ENCODE measurements at regions not wholly inside any gene's neighbourhood (a gene's known extent, or its start where the extent isn't known, plus 50 kb on each side); places are given as distances from the start of the nearest gene placed in this dataset.
A peak's percentile ranks its signal among the peaks of the same experiment; 100 is the strongest.

DNA sequence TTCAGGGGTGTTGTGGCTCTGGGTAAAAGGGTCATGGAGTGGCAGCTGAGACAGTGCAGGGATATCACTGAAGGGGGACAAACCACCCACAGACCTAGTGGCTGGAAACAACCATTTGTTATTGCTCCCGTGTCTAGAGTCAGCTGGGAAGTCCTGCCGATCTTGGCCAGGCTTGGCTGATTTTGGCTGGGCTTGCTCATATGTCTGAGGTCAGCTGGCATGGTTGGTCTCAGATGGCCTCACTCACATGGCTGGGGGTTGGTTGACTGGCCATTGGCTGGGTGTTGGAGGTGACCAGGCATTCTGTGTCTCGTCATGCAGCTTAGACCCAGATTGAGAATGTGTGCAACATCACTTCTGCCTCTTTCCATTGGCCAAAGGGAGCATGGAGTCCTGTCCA is 203.8 kb upstream of the POU3F1 start:
- H3K36me3 ChIP-seq (ENCODE audit: control insufficient read depth in 3 of 3, insufficient read depth in 2 of 3, low read depth in 1 of 3, low read length in 3 of 3), result no peaks in the 10 kb centered on the region

DNA sequence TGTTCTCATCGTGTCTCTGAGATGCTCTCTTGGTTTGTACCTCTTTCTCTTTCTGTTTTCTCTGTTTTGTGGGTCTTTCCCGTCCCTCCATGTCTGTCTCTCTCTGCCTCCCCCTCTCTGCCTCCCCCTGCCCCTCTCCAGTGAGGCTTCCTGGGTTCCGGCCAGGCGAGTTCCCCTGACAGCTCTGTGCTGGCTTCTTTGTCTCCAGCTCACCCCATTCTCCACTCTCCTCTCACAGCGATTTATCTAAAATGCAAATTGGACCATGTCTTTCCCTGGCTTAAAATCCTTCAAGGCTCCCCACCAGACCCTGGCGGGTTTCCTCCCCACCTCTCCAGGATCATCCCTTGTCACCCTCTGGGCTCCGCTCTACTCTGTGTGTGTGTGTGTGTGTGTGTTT is 202.4 kb upstream of the POU3F1 start:
- no peaks in the 10 kb centered on the region for H3K36me3 ChIP-seq (ENCODE audit: control insufficient read depth in 3 of 3, insufficient read depth in 2 of 3, low read depth in 1 of 3, low read length in 3 of 3)

More for the DNA sequence above, 203.8 kb upstream of the POU3F1 start:
- Histone ChIP-seq H3K27me3 (ENCODE audit: control insufficient read depth in 3 of 3, insufficient read depth in 3 of 3, low read length in 3 of 3) (peaks cover 0 to 7% (median 0%) of the 10 kb centered on the region in 3 donors), H3K9me3 (ENCODE audit: control insufficient read depth in 2 of 2, insufficient read depth in 1 of 2, low read depth in 1 of 2, low read length in 1 of 2) (peaks cover 0 to 4% of the 10 kb centered on the region in 2 donors), H3K27ac (ENCODE audit: low read depth in 1 of 3, low read length in 2 of 3) (no peak overlapping the region), H3K4me1 (ENCODE audit: control insufficient read depth in 3 of 3, insufficient read depth in 2 of 3, low read depth in 1 of 3, low read length in 2 of 3) (peaks cover 0 to 16% (median 0%) of the 10 kb centered on the region in 3 donors), H3K4me3 (ENCODE audit: low read depth in 1 of 3, low read length in 3 of 3) (no peak overlapping the region)
- 82 to 91% (median 87%) methylated on average over 3 of the region's 3 CpGs for WGBS, 3 donors
- DNase-seq (no peak), FAIRE-seq (no peak)

GRCh38 chr1:38246955-38247952 is 200.7 kb upstream of the POU3F1 start:
- 29 to 36% (median 36%) methylated on average over 24 of the region's 24 CpGs for WGBS, 3 donors
- H3K4me1 ChIP-seq (ENCODE audit: control insufficient read depth in 3 of 3, insufficient read depth in 2 of 3, low read depth in 1 of 3, low read length in 2 of 3), result peaks cover 0 to 16% (median 0%) of the 10 kb centered on the region in 3 donors
- H3K27ac ChIP-seq (ENCODE audit: low read depth in 1 of 3, low read length in 2 of 3), result peak overlapping the region in 1 of 3 donors; percentile 15
- H3K9me3 ChIP-seq (ENCODE audit: control insufficient read depth in 2 of 2, insufficient read depth in 1 of 2, low read depth in 1 of 2, low read length in 1 of 2), result no peaks in the 10 kb centered on the region
- DNase-seq (peak; percentile 82 to 84), FAIRE-seq (peak; percentile 44)
- peaks cover 0 to 6% (median 0%) of the 10 kb centered on the region in 3 donors for H3K27me3 ChIP-seq (ENCODE audit: control insufficient read depth in 3 of 3, insufficient read depth in 3 of 3, low read length in 3 of 3)
- no peaks in the 10 kb centered on the region for H3K36me3 ChIP-seq (ENCODE audit: control insufficient read depth in 3 of 3, insufficient read depth in 2 of 3, low read depth in 1 of 3, low read length in 3 of 3)
- H3K4me3 ChIP-seq (ENCODE audit: low read depth in 1 of 3, low read length in 3 of 3), result no peak overlapping the region

More for the DNA sequence above, 202.4 kb upstream of the POU3F1 start:
- Histone ChIP-seq H3K27me3 (ENCODE audit: control insufficient read depth in 3 of 3, insufficient read depth in 3 of 3, low read length in 3 of 3) (peaks cover 0 to 7% (median 0%) of the 10 kb centered on the region in 3 donors), H3K27ac (ENCODE audit: low read depth in 1 of 3, low read length in 2 of 3) (no peak overlapping the region), H3K4me1 (ENCODE audit: control insufficient read depth in 3 of 3, insufficient read depth in 2 of 3, low read depth in 1 of 3, low read length in 2 of 3) (peaks cover 0 to 16% (median 0%) of the 10 kb centered on the region in 3 donors), H3K4me3 (ENCODE audit: low read depth in 1 of 3, low read length in 3 of 3) (no peak overlapping the region), H3K9me3 (ENCODE audit: control insufficient read depth in 2 of 2, insufficient read depth in 1 of 2, low read depth in 1 of 2, low read length in 1 of 2) (no peaks in the 10 kb centered on the region)
- no peak for FAIRE-seq
- 65 to 82% (median 75%) methylated on average over 7 of the region's 7 CpGs for WGBS, 3 donors
- no peak for DNase-seq

DNA sequence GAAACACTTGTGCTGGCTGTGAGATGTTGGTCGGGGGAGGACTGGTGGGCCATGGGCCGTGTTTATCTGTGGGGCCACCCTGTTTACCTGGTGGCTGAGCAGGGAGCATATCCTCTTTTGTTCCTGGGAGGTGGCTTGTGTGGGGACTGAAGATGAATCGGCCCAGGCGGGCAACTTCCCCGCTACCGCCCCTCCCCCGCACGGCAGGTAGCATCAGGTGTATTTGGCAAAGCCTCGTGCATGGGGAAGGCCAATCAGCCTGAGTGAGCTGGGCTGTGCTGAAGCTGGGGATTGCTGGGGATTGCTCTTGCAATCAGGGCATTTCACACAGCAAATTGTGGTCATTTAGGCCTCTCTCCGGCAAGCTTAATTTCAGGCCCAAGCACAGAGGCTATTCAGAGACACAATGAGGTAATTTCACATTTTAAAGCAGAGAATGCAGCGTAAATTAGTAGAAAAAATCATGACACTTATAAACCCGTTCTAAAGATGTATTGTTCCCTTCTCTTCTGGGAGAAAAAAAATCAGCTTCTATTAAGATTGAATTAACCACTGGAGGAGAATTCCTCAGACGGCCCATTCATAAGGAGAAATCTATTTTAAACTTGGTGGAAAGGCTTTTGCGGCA is 197.7 kb upstream of the POU3F1 start:
- no peak for FAIRE-seq
- H3K27me3 ChIP-seq (ENCODE audit: control insufficient read depth in 3 of 3, insufficient read depth in 3 of 3, low read length in 3 of 3), result no peaks in the 10 kb centered on the region
- 76 to 87% (median 78%) methylated on average over 14 of the region's 14 CpGs for WGBS, 3 donors

GRCh38 chr1:38243106-38243505 is 196.5 kb upstream of the POU3F1 start:
- peak; percentile 75 to 81 for DNase-seq
- peak overlapping the region in 1 of 3 donors; percentile 4 for H3K27ac ChIP-seq (ENCODE audit: low read depth in 1 of 3, low read length in 2 of 3)
- WGBS, 3 donors, result 35 to 57% (median 49%) methylated on average over 6 of the region's 6 CpGs
- H3K9me3 ChIP-seq (ENCODE audit: control insufficient read depth in 2 of 2, insufficient read depth in 1 of 2, low read depth in 1 of 2, low read length in 1 of 2), result no peaks in the 10 kb centered on the region
- FAIRE-seq, result no peak
- H3K4me1 ChIP-seq (ENCODE audit: control insufficient read depth in 3 of 3, insufficient read depth in 2 of 3, low read depth in 1 of 3, low read length in 2 of 3), result peaks cover 0 to 16% (median 0%) of the 10 kb centered on the region in 3 donors
- H3K27me3 ChIP-seq (ENCODE audit: control insufficient read depth in 3 of 3, insufficient read depth in 3 of 3, low read length in 3 of 3), result no peaks in the 10 kb centered on the region
- no peak overlapping the region for H3K4me3 ChIP-seq (ENCODE audit: low read depth in 1 of 3, low read length in 3 of 3)
- no peaks in the 10 kb centered on the region for H3K36me3 ChIP-seq (ENCODE audit: control insufficient read depth in 3 of 3, insufficient read depth in 2 of 3, low read depth in 1 of 3, low read length in 3 of 3)

More for the DNA sequence above, 197.7 kb upstream of the POU3F1 start:
- H3K36me3 ChIP-seq (ENCODE audit: control insufficient read depth in 3 of 3, insufficient read depth in 2 of 3, low read depth in 1 of 3, low read length in 3 of 3), result no peaks in the 10 kb centered on the region
- H3K4me1 ChIP-seq (ENCODE audit: control insufficient read depth in 3 of 3, insufficient read depth in 2 of 3, low read depth in 1 of 3, low read length in 2 of 3), result peaks cover 0 to 16% (median 0%) of the 10 kb centered on the region in 3 donors
- no peaks in the 10 kb centered on the region for H3K9me3 ChIP-seq (ENCODE audit: control insufficient read depth in 2 of 2, insufficient read depth in 1 of 2, low read depth in 1 of 2, low read length in 1 of 2)
- no peak for DNase-seq
- H3K27ac ChIP-seq (ENCODE audit: low read depth in 1 of 3, low read length in 2 of 3), result no peak overlapping the region
- no peak overlapping the region for H3K4me3 ChIP-seq (ENCODE audit: low read depth in 1 of 3, low read length in 3 of 3)

GRCh38 chr1:38242506-38242905 is 195.9 kb upstream of the POU3F1 start:
- H3K9me3 ChIP-seq (ENCODE audit: control insufficient read depth in 2 of 2, insufficient read depth in 1 of 2, low read depth in 1 of 2, low read length in 1 of 2), result no peaks in the 10 kb centered on the region
- no peak for DNase-seq
- WGBS, 3 donors, result 84 to 92% (median 89%) methylated on average over 5 of the region's 5 CpGs
- peaks cover 0 to 11% (median 0%) of the 10 kb centered on the region in 3 donors for H3K4me1 ChIP-seq (ENCODE audit: control insufficient read depth in 3 of 3, insufficient read depth in 2 of 3, low read depth in 1 of 3, low read length in 2 of 3)
- no peak for FAIRE-seq
- H3K36me3 ChIP-seq (ENCODE audit: control insufficient read depth in 3 of 3, insufficient read depth in 2 of 3, low read depth in 1 of 3, low read length in 3 of 3), result no peaks in the 10 kb centered on the region
- no peak overlapping the region for H3K4me3 ChIP-seq (ENCODE audit: low read depth in 1 of 3, low read length in 3 of 3)
- no peaks in the 10 kb centered on the region for H3K27me3 ChIP-seq (ENCODE audit: control insufficient read depth in 3 of 3, insufficient read depth in 3 of 3, low read length in 3 of 3)
- no peak overlapping the region for H3K27ac ChIP-seq (ENCODE audit: low read depth in 1 of 3, low read length in 2 of 3)

- no peak overlapping the region for H3K4me3 ChIP-seq (ENCODE audit: low read depth in 1 of 3, low read length in 3 of 3)
- DNase-seq, result no peak
- H3K4me1 ChIP-seq (ENCODE audit: control insufficient read depth in 3 of 3, insufficient read depth in 2 of 3, low read depth in 1 of 3, low read length in 2 of 3), result peaks cover 0 to 5% (median 0%) of the 10 kb centered on the region in 3 donors
- no peak for FAIRE-seq
- H3K9me3 ChIP-seq (ENCODE audit: control insufficient read depth in 2 of 2, insufficient read depth in 1 of 2, low read depth in 1 of 2, low read length in 1 of 2), result no peaks in the 10 kb centered on the region
- WGBS, 3 donors, result 77 to 87% (median 82%) methylated on average over 6 of the region's 6 CpGs
- H3K27me3 ChIP-seq (ENCODE audit: control insufficient read depth in 3 of 3, insufficient read depth in 3 of 3, low read length in 3 of 3), result peaks cover 0 to under 1% (median 0%) of the 10 kb centered on the region in 3 donors
- H3K27ac ChIP-seq (ENCODE audit: low read depth in 1 of 3, low read length in 2 of 3), result no peak overlapping the region
- no peaks in the 10 kb centered on the region for H3K36me3 ChIP-seq (ENCODE audit: control insufficient read depth in 3 of 3, insufficient read depth in 2 of 3, low read depth in 1 of 3, low read length in 3 of 3)
Observed at GRCh38 chr1:38241594-38242334, 195.2 kb upstream of the POU3F1 start.

DNA sequence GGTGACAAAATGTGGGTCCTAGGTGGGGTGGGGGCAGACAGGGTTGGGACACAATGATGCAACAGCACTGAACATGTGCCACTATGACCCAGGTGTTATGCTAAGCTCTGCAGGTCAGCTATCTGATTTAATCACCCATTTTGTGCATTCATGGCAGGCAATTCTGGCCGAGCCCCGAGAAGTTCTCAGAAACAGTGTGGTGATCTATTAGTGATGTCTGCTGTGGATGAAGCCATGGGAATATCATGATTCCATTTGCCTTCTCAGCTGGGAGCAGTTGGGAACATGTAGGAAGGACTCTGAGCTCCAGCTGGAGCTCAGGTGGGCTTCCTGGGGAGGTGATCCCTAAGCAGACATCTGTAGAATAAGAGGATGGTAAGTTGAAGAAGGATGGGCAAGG is 194.0 kb upstream of the POU3F1 start:
- FAIRE-seq, result no peak
- no peak overlapping the region for H3K27ac ChIP-seq (ENCODE audit: low read depth in 1 of 3, low read length in 2 of 3)
- 92 to 96% (median 95%) methylated on average over 2 of the region's 2 CpGs for WGBS, 3 donors
- no peaks in the 10 kb centered on the region for H3K9me3 ChIP-seq (ENCODE audit: control insufficient read depth in 2 of 2, insufficient read depth in 1 of 2, low read depth in 1 of 2, low read length in 1 of 2)
- H3K4me3 ChIP-seq (ENCODE audit: low read depth in 1 of 3, low read length in 3 of 3), result no peak overlapping the region
- H3K27me3 ChIP-seq (ENCODE audit: control insufficient read depth in 3 of 3, insufficient read depth in 3 of 3, low read length in 3 of 3), result peaks cover 0 to 4% (median 0%) of the 10 kb centered on the region in 3 donors
- no peaks in the 10 kb centered on the region for H3K4me1 ChIP-seq (ENCODE audit: control insufficient read depth in 3 of 3, insufficient read depth in 2 of 3, low read depth in 1 of 3, low read length in 2 of 3)
- no peaks in the 10 kb centered on the region for H3K36me3 ChIP-seq (ENCODE audit: control insufficient read depth in 3 of 3, insufficient read depth in 2 of 3, low read depth in 1 of 3, low read length in 3 of 3)
- DNase-seq, result no peak

Data from small intestine (tissue), 7 donors.